SK-N-SH (cell line): ENCODE measurements at regions not wholly inside any gene's neighbourhood (a gene's known extent, or its start where the extent isn't known, plus 50 kb on each side); places are given as distances from the start of the nearest gene placed in this dataset.
"Not testable (repeated sequence)": the region's sequence is repeated elsewhere in the genome, so short reads cannot be mapped to it uniquely, and the experiment has no call there.

ENCODE experiments used
- CTCF ChIA-PET: fragments of 300-600, 350-600 bp; formaldehyde crosslinking; extraction: SDS; loops from one replicate; lab custom pipeline; 2021; lab: Yijun Ruan, JAX
- POLR2A ChIA-PET: fragments of 350-600 bp; sonication (Branson Sonifier 250); formaldehyde crosslinking; extraction: SDS; loops from one replicate; lab custom pipeline; 2020; ENCODE audit warnings: antibody characterized with exemption, inconsistent platforms; lab: Yijun Ruan, JAX
- DNase-seq: peaks from one replicate; pipeline ENCODE4 v3.0.0; 2012
- H2AFZ ChIP-seq: fragments of 200-600 bp; sonication (generic); 2 replicates; pipeline ENCODE4 v1.8.1; 2016; ENCODE audit warnings: antibody characterized with exemption, mild to moderate bottlenecking, low read depth
- H3F3A ChIP-seq: fragments of 200-600 bp; sonication (generic); replicated peaks from 2 replicates; pipeline ENCODE3; 2016; ENCODE audit warnings: antibody characterized with exemption, mild to moderate bottlenecking; ENCODE audit not compliant: insufficient read depth
- H3K27ac ChIP-seq, 2 experiments: fragments of 200-500 bp in 1 of 2; fragments of 200-600 bp in 1 of 2; sonication (Bioruptor generic) in 1 of 2; sonication (generic), shearing (Covaris generic) in 1 of 2; 2 replicates each; pipeline versions ENCODE4 v1.5.1 to v1.6.1; 2014 to 2016; ENCODE audit warnings: low read depth in 2 of 2, inconsistent platforms in 1 of 2, low read length in 1 of 2, mild to moderate bottlenecking in 1 of 2, mixed read lengths in 1 of 2
- H3K27me3 ChIP-seq: fragments of 200-600 bp; sonication (generic), shearing (Covaris generic); 2 replicates; pipeline ENCODE4 v1.6.1; 2016; ENCODE audit warnings: mixed run types; ENCODE audit not compliant: insufficient read depth
- H3K36me3 ChIP-seq, 2 experiments: fragments of 200-500 bp in 1 of 2; fragments of 200-600 bp in 1 of 2; sonication (Bioruptor generic) in 1 of 2; sonication (generic) in 1 of 2; replicated peaks in 1 of 2; 2 replicates each; pipeline versions ENCODE3 to v1.5.1; 2014 to 2016; ENCODE audit warnings: low read length in 1 of 2, mild to moderate bottlenecking in 1 of 2; ENCODE audit not compliant: insufficient read depth in 2 of 2, control insufficient read depth in 1 of 2
- H3K4me1 ChIP-seq, 2 experiments: fragments of 200-500 bp in 1 of 2; fragments of 200-600 bp in 1 of 2; sonication (Bioruptor generic) in 1 of 2; sonication (generic), shearing (Covaris generic) in 1 of 2; 2 replicates each; pipeline versions ENCODE4 v1.5.1 to v1.6.1; 2014 to 2016; ENCODE audit warnings: low read depth in 1 of 2, low read length in 1 of 2, mixed run types in 1 of 2; ENCODE audit not compliant: insufficient read depth in 2 of 2, control insufficient read depth in 1 of 2
- H3K4me2 ChIP-seq: fragments of 200-600 bp; sonication (generic), shearing (Covaris generic); 2 replicates; pipeline ENCODE4 v1.6.1; 2017; ENCODE audit warnings: mixed run types
- H3K4me3 ChIP-seq, 2 experiments: fragments of 200-500 bp in 1 of 2; fragments of 200-600 bp in 1 of 2; sonication (Bioruptor generic) in 1 of 2; sonication (generic), shearing (Covaris generic) in 1 of 2; 2 replicates each; pipeline versions ENCODE4 v1.5.1 to v1.8.1; 2014 to 2016; ENCODE audit warnings: low read depth in 2 of 2, inconsistent platforms in 1 of 2, low read length in 1 of 2, mild to moderate bottlenecking in 1 of 2, mixed read lengths in 1 of 2, moderate library complexity in 1 of 2
- H3K79me2 ChIP-seq: fragments of 200-600 bp; sonication (generic); 2 replicates; pipeline ENCODE4 v1.8.1; 2017; ENCODE audit warnings: mild to moderate bottlenecking; ENCODE audit not compliant: insufficient read depth
- H3K9ac ChIP-seq: fragments of 200-600 bp; sonication (generic); 2 replicates; pipeline ENCODE4 v1.6.1; 2017; ENCODE audit warnings: mixed run types
- H3K9me2 ChIP-seq: fragments of 200-600 bp; sonication (generic); 2 replicates; pipeline ENCODE4 v1.6.1; 2017; ENCODE audit warnings: mixed run types
- H3K9me3 ChIP-seq: fragments of 200-600 bp; sonication (generic); 2 replicates; pipeline ENCODE4 v1.6.1; 2017; ENCODE audit warnings: mixed run types, mild to moderate bottlenecking, moderate library complexity
- H4K20me1 ChIP-seq: fragments of 200-600 bp; sonication (generic); 2 replicates; pipeline ENCODE4 v1.6.1; 2017; ENCODE audit warnings: mild to moderate bottlenecking, mixed run types; ENCODE audit not compliant: insufficient read depth
- CHD2 ChIP-seq: fragments of 150-350 bp; IDR thresholded peaks from 2 replicates; pipeline ENCODE4 v1.6.1; 2018; ENCODE audit warnings: low read length; ENCODE audit not compliant: partially characterized antibody
- EP300 ChIP-seq, 2 experiments: IDR thresholded peaks; 2 replicates each; pipeline versions ENCODE4 v1.4.0 to v1.6.1; 2012; ENCODE audit warnings: borderline replicate concordance in 1 of 2, low read depth in 1 of 2, low read length in 1 of 2
- EZH2phosphoT487 ChIP-seq: fragments of 200-600 bp; sonication (generic); IDR thresholded peaks from 2 replicates; pipeline ENCODE4 v1.6.1; 2017; ENCODE audit warnings: low read depth, mixed run types, mild to moderate bottlenecking, antibody characterized with exemption, moderate library complexity, borderline replicate concordance
- FOSL2 ChIP-seq: IDR thresholded peaks from 2 replicates; pipeline ENCODE4 v1.4.0; 2012; ENCODE audit warnings: low read depth, mild to moderate bottlenecking, moderate library complexity, borderline replicate concordance
- GATA2 ChIP-seq: sonication (generic); formaldehyde crosslinking; IDR thresholded peaks from 2 replicates; pipeline ENCODE4 v1.5.0; 2020; ENCODE audit warnings: mild to moderate bottlenecking, missing genetic modification reagents
- JUND ChIP-seq: IDR thresholded peaks from 2 replicates; pipeline ENCODE4 v1.4.0; 2012
- MEF2A ChIP-seq: IDR thresholded peaks from 2 replicates; pipeline ENCODE4 v1.4.0; 2012; ENCODE audit warnings: low read depth, borderline replicate concordance
- MXI1 ChIP-seq: IDR thresholded peaks from 2 replicates; pipeline ENCODE4 v1.6.1; 2012; ENCODE audit warnings: mild to moderate bottlenecking, low read depth, low read length, improper control_type of control experiment
- SMC3 ChIP-seq: IDR thresholded peaks from 2 replicates; pipeline ENCODE4 v1.6.1; 2012; ENCODE audit warnings: low read depth, low read length, improper control_type of control experiment
- TCF12 ChIP-seq: IDR thresholded peaks from 2 replicates; pipeline ENCODE4 v1.4.0; 2012
- WGBS: methylation state at CpG from one replicate; pipeline ENCODE4 v1.1.6; 2017; ENCODE audit warnings: low lambda C conversion rate; 5-methylcytosine and 5-hydroxymethylcytosine counted together
- TF ChIP-seq, protein P1 (sequence below): IDR thresholded peaks from 2 replicates; pipeline ENCODE4 v1.4.0; 2012; ENCODE audit warnings: low read depth, borderline replicate concordance
- TF ChIP-seq, protein P2 (sequence below): IDR thresholded peaks from 2 replicates; pipeline ENCODE4 v1.4.0; 2012; ENCODE audit warnings: low read depth
- TF ChIP-seq, protein P3 (sequence below): IDR thresholded peaks from 2 replicates; pipeline ENCODE4; 2012
- TF ChIP-seq, protein P4 (sequence below): fragments of 200-600 bp; sonication (generic); IDR thresholded peaks from 2 replicates; pipeline ENCODE4 v1.6.1; 2017; ENCODE audit warnings: antibody characterized with exemption, mild to moderate bottlenecking, moderate library complexity
- TF ChIP-seq, protein P5 (sequence below): fragments of 150-350 bp; IDR thresholded peaks from 2 replicates; pipeline ENCODE4 v1.6.1; 2016; ENCODE audit warnings: mild to moderate bottlenecking, low read depth, low read length
- TF ChIP-seq, protein P6 (sequence below): IDR thresholded peaks from 2 replicates; pipeline ENCODE4 v1.6.1; 2012; ENCODE audit warnings: mild to moderate bottlenecking, low read depth, low read length, moderate library complexity

DNA sequence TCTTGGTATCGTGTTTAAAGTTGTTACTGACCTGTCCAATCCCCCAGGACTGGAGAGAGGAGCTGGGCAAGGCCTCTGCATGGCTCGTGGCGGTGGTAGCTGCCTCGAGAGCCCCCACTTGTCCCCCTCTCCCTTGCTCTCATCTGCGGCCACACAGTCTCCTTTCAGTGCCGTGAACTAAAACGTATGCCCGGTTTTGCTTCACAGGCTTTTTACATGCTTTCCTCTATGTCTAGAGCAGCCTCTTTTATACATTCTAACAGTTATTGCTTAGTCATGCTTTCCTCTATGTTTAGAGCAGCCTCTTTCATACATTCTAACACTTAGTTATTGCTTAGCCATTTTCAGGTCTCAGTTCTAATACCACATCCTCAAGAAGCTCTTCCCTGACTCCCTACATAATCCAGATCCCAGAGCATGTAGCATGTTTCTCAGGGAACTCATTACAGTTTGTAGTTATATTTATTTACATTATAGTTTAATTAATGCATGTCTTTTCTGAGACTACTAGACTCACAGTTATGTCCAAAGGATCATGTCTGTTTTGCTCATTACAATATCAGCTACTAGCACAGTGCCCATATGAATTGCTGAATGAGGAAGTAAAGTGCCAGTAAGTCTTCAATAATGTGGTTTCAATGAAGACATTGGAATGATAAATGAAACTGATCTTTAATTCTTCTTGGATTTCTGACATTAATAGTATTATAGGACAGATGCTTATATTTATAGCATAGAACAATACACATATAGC lies 66.5 kb upstream of the TBL1XR1 start:
- H3K9me3 ChIP-seq: no peaks in the 10 kb centered on the region
- 78% methylated on average over 8 of the region's 8 CpGs for WGBS
- no peak overlapping the region for H3K9ac ChIP-seq
- H3K27me3 ChIP-seq: no peaks in the 10 kb centered on the region
- H3K4me2 ChIP-seq: no peak overlapping the region
- CTCF ChIA-PET: no interaction called here
- H3K36me3 ChIP-seq: no peaks in the 10 kb centered on the region
- H3F3A ChIP-seq: peaks cover 5% of the 10 kb centered on the region
- peak overlapping the region; percentile 41; the same call in 1 of the 2 replicates for H2AFZ ChIP-seq
- TF ChIP-seq, protein P1, sequence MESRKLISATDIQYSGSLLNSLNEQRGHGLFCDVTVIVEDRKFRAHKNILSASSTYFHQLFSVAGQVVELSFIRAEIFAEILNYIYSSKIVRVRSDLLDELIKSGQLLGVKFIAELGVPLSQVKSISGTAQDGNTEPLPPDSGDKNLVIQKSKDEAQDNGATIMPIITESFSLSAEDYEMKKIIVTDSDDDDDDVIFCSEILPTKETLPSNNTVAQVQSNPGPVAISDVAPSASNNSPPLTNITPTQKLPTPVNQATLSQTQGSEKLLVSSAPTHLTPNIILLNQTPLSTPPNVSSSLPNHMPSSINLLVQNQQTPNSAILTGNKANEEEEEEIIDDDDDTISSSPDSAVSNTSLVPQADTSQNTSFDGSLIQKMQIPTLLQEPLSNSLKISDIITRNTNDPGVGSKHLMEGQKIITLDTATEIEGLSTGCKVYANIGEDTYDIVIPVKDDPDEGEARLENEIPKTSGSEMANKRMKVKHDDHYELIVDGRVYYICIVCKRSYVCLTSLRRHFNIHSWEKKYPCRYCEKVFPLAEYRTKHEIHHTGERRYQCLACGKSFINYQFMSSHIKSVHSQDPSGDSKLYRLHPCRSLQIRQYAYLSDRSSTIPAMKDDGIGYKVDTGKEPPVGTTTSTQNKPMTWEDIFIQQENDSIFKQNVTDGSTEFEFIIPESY: no peak
- TF ChIP-seq, protein P2, sequence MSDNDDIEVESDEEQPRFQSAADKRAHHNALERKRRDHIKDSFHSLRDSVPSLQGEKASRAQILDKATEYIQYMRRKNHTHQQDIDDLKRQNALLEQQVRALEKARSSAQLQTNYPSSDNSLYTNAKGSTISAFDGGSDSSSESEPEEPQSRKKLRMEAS: no peak
- TF ChIP-seq SMC3 (no peak), TCF12 (no peak), JUND (no peak), EP300 (IDR thresholded peaks at IDR 0.05; ENCODE audit: borderline replicate concordance in 1 of 2, low read depth in 1 of 2, low read length in 1 of 2) (no peak), MEF2A (no peak), FOSL2 (no peak), CHD2 (no peak), MXI1 (no peak), GATA2 (CRISPR knock-in tag) (no peak), EZH2phosphoT487 (no peak)
- TF ChIP-seq, protein P3, sequence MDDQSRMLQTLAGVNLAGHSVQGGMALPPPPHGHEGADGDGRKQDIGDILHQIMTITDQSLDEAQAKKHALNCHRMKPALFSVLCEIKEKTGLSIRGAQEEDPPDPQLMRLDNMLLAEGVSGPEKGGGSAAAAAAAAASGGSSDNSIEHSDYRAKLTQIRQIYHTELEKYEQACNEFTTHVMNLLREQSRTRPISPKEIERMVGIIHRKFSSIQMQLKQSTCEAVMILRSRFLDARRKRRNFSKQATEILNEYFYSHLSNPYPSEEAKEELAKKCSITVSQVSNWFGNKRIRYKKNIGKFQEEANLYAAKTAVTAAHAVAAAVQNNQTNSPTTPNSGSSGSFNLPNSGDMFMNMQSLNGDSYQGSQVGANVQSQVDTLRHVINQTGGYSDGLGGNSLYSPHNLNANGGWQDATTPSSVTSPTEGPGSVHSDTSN: no peak
- TF ChIP-seq, protein P4, sequence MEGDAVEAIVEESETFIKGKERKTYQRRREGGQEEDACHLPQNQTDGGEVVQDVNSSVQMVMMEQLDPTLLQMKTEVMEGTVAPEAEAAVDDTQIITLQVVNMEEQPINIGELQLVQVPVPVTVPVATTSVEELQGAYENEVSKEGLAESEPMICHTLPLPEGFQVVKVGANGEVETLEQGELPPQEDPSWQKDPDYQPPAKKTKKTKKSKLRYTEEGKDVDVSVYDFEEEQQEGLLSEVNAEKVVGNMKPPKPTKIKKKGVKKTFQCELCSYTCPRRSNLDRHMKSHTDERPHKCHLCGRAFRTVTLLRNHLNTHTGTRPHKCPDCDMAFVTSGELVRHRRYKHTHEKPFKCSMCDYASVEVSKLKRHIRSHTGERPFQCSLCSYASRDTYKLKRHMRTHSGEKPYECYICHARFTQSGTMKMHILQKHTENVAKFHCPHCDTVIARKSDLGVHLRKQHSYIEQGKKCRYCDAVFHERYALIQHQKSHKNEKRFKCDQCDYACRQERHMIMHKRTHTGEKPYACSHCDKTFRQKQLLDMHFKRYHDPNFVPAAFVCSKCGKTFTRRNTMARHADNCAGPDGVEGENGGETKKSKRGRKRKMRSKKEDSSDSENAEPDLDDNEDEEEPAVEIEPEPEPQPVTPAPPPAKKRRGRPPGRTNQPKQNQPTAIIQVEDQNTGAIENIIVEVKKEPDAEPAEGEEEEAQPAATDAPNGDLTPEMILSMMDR: no peak
- TF ChIP-seq, protein P5, sequence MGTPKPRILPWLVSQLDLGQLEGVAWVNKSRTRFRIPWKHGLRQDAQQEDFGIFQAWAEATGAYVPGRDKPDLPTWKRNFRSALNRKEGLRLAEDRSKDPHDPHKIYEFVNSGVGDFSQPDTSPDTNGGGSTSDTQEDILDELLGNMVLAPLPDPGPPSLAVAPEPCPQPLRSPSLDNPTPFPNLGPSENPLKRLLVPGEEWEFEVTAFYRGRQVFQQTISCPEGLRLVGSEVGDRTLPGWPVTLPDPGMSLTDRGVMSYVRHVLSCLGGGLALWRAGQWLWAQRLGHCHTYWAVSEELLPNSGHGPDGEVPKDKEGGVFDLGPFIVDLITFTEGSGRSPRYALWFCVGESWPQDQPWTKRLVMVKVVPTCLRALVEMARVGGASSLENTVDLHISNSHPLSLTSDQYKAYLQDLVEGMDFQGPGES: no peak
- TF ChIP-seq, protein P6, sequence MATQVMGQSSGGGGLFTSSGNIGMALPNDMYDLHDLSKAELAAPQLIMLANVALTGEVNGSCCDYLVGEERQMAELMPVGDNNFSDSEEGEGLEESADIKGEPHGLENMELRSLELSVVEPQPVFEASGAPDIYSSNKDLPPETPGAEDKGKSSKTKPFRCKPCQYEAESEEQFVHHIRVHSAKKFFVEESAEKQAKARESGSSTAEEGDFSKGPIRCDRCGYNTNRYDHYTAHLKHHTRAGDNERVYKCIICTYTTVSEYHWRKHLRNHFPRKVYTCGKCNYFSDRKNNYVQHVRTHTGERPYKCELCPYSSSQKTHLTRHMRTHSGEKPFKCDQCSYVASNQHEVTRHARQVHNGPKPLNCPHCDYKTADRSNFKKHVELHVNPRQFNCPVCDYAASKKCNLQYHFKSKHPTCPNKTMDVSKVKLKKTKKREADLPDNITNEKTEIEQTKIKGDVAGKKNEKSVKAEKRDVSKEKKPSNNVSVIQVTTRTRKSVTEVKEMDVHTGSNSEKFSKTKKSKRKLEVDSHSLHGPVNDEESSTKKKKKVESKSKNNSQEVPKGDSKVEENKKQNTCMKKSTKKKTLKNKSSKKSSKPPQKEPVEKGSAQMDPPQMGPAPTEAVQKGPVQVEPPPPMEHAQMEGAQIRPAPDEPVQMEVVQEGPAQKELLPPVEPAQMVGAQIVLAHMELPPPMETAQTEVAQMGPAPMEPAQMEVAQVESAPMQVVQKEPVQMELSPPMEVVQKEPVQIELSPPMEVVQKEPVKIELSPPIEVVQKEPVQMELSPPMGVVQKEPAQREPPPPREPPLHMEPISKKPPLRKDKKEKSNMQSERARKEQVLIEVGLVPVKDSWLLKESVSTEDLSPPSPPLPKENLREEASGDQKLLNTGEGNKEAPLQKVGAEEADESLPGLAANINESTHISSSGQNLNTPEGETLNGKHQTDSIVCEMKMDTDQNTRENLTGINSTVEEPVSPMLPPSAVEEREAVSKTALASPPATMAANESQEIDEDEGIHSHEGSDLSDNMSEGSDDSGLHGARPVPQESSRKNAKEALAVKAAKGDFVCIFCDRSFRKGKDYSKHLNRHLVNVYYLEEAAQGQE: no peak
- no peak overlapping the region for H3K4me3 ChIP-seq
- H3K79me2 ChIP-seq: no peaks in the 10 kb centered on the region
- H3K9me2 ChIP-seq: no peaks in the 10 kb centered on the region
- POLR2A ChIA-PET: no interaction called here
- no peak overlapping the region for H3K27ac ChIP-seq
- no peak for DNase-seq
- H3K4me1 ChIP-seq: 0 out of 4 replicates have a peak, but pooled peaks cover 0 to 9% of the 10 kb centered on the region in 2 experiments
- H4K20me1 ChIP-seq: no peaks in the 10 kb centered on the region

DNA sequence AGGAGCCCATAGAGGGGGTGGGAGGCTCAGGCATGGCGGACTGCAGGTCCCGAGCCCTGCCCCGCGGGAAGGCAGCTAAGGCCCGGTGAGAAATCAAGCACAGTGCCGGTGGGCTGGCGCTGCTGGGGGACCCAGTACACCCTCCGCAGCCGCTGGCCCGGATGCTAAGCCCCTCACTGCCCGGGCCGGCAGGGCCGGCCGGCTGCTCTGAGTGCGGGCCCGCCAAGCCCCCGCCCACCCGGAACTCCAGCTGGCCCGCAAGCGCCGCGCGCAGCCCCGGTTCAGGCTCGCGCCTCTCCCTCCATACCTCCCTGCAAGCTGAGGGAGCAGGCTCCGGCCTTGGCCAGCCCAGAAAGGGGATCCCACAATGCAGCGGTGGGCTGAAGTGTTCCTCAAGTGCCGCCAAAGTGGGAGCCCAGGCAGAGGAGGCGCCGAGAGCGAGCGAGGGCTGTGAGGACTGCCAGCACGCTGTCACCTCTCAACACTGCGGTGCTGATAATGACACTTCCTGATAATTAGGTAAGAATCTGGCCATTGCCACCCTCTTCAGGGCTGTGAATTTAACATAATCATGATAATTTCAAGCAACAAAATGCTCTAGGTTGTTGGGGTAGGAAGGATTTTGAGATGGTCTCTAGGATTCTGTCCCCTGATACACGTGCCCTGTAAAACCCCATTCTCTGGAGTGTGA lies 74.7 kb upstream of the TBL1XR1 start:
- not testable (repeated sequence) for H2AFZ ChIP-seq, H4K20me1 ChIP-seq

More for the DNA sequence above, 74.7 kb upstream of the TBL1XR1 start:
- H3K27me3 ChIP-seq, H3K4me2 ChIP-seq, CTCF ChIA-PET, POLR2A ChIA-PET, H3K4me3 ChIP-seq, H3K36me3 ChIP-seq, DNase-seq, H3K9me2 ChIP-seq, H3K9ac ChIP-seq, H3K79me2 ChIP-seq, H3K27ac ChIP-seq, H3K4me1 ChIP-seq, H3F3A ChIP-seq, H3K9me3 ChIP-seq: not testable (repeated sequence)
- 92% methylated on average over 5 of the region's 36 CpGs for WGBS
